ENCODE measurements at regions not wholly inside any gene's neighbourhood (a gene's known extent, or its start where the extent isn't known, plus 50 kb on each side); places are given as distances from the start of the nearest gene placed in this dataset.

GRCh38 chr12:3336606-3337311 lies 154.2 kb upstream of the PRMT8 start:
- no peaks in the 10 kb centered on the region for H3K36me3 ChIP-seq
- H3K27ac ChIP-seq, result no peak overlapping the region; the same call in 1 of the 2 replicates
- H3K27me3 ChIP-seq (replicated peaks), result peaks cover 6% of the 10 kb centered on the region; the same call in 1 of the 2 replicates
- H3K4me3 ChIP-seq, result no peak overlapping the region
- H3K4me1 ChIP-seq (replicated peaks), result peaks cover 18% of the 10 kb centered on the region
- DNase-seq (ENCODE audit: low read depth in 1 of 2, low spot score in 2 of 2), result peak; percentile 81 to 85
- H3K9me3 ChIP-seq (replicated peaks), result no peaks in the 10 kb centered on the region

DNA sequence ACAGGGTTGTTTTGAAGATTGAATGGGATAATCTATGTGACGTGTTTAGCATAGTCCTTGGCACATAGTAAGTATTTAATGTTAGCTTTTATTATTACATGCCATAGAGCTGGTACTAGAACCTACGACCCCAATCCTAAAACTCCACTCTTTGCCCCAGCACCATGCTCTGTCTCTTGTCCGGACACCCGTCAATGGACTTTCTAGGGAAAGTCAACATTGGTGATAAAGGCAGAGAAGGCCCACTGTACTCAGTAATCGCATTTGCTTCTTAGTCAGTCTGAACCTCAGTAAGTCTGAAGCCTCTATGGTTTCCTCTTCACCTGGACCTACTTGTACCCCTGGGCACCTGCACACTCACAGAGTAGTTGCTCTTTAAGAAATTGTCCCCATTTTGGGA lies 153.1 kb upstream of the PRMT8 start:
- no peak for DNase-seq (ENCODE audit: low read depth in 1 of 2, low spot score in 2 of 2)
- no peaks in the 10 kb centered on the region for H3K9me3 ChIP-seq (replicated peaks)
- H3K36me3 ChIP-seq, result no peaks in the 10 kb centered on the region
- peaks cover 18% of the 10 kb centered on the region for H3K4me1 ChIP-seq (replicated peaks)
- H3K27ac ChIP-seq, result no peak overlapping the region
- peaks cover 12% of the 10 kb centered on the region for H3K27me3 ChIP-seq (replicated peaks)
- no peak overlapping the region for H3K4me3 ChIP-seq

GRCh38 chr12:3339221-3339620 lies 151.8 kb upstream of the PRMT8 start:
- H3K36me3 ChIP-seq, result no peaks in the 10 kb centered on the region
- no peaks in the 10 kb centered on the region for H3K9me3 ChIP-seq (replicated peaks)
- peaks cover 12% of the 10 kb centered on the region for H3K27me3 ChIP-seq (replicated peaks)
- no peak overlapping the region for H3K4me3 ChIP-seq
- H3K4me1 ChIP-seq (replicated peaks), result peaks cover 18% of the 10 kb centered on the region
- DNase-seq (ENCODE audit: low read depth in 1 of 2, low spot score in 2 of 2), result no peak
- H3K27ac ChIP-seq, result no peak overlapping the region

DNA sequence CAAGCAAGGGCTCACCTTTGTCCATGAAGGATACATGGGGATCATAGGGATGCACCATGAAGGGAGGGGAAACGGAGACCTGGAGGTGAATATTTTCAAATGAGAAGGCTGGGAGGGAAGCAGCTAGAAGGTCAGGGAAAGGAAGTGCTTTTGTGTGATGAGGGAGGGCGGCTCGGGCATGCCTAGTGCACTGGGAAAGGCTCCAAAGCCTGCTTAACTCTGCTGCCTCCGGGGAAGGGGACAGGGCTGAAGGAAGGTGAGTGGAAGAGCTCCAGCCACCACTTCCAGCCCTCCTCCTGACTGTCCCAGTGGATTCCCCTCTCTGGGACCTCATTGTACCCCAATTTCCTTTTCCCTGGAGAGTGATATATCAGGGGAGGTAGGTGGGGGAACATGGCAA lies 149.4 kb upstream of the PRMT8 start:
- no peak for DNase-seq (ENCODE audit: low read depth in 1 of 2, low spot score in 2 of 2)
- peaks cover 12% of the 10 kb centered on the region for H3K27me3 ChIP-seq (replicated peaks)
- H3K27ac ChIP-seq, result no peak overlapping the region
- H3K4me1 ChIP-seq (replicated peaks), result peaks cover 10% of the 10 kb centered on the region
- H3K9me3 ChIP-seq (replicated peaks), result no peaks in the 10 kb centered on the region
- H3K36me3 ChIP-seq, result no peaks in the 10 kb centered on the region
- H3K4me3 ChIP-seq, result no peak overlapping the region

DNA sequence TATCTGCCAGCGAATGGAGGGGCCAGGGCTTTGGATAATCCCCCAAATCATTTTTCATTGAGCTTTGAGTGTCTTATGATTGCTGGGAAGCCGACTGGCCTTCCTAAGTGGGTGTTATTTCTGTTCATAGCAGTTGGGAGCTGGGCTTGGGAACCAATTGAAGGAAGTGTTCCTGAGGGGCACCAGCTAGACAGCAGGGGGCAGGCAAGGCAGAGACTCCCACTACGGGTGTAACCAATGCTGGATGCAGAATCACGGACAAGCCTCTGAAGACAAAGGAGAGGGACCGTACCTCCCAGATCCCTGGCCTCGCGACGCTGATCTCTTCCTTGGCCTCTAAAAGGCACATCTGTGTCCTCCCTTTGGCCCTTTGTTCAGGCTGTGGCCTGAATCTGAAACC lies 149.0 kb upstream of the PRMT8 start:
- Histone ChIP-seq H3K36me3 (no peaks in the 10 kb centered on the region), H3K27ac (no peak overlapping the region), H3K4me3 (no peak overlapping the region), H3K27me3 (replicated peaks) (peaks cover 12% of the 10 kb centered on the region), H3K4me1 (replicated peaks) (peaks cover 7% of the 10 kb centered on the region), H3K9me3 (replicated peaks) (no peaks in the 10 kb centered on the region)
- DNase-seq (ENCODE audit: low read depth in 1 of 2, low spot score in 2 of 2), result no peak

DNA sequence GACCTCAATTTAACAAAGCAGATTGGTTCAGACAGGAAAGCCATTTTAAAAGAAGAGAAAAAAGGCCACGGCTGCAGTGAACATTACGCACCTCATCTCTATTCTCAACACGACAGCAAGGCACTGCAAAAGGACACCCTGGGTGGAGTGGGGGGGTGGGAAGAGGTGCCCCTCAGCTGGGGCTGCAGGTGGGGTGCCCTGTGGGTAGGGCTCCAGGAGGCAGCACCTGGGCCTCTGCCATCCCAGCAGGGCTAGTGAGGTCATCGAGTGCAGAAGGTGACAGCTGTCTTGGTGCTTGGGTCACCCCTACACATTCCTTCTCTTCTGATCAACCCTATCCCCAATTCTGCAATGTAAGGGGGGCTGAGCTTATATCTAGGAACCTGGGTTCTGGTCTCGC lies 142.9 kb upstream of the PRMT8 start:
- Histone ChIP-seq H3K4me1 (replicated peaks) (no peaks in the 10 kb centered on the region), H3K27ac (no peak overlapping the region), H3K4me3 (no peak overlapping the region), H3K9me3 (replicated peaks) (no peaks in the 10 kb centered on the region), H3K36me3 (no peaks in the 10 kb centered on the region), H3K27me3 (replicated peaks) (peaks cover 26% of the 10 kb centered on the region)
- no peak for DNase-seq (ENCODE audit: low read depth in 1 of 2, low spot score in 2 of 2)

DNA sequence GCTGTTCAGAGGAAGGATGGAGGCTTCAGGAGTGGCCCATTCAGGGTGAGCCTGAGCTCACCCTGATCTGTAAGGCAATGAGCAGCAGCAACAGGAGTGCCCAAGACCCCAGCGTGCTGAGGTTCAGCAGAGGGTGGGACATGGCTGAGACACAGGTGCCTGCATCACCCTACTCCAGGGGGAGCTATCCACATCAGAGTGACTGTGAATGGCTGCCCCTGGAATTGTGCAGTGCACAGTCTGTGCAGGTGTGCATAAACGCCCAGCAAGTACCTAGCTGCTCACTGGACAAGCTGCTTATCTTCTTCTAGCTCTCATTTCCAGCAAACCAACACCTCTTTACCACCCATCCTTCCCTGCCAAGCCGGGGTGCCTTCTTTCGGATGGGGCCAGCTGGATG lies 140.6 kb upstream of the PRMT8 start:
- Histone ChIP-seq H3K9me3 (replicated peaks) (no peaks in the 10 kb centered on the region), H3K4me3 (no peak overlapping the region), H3K36me3 (no peaks in the 10 kb centered on the region), H3K27ac (no peak overlapping the region), H3K4me1 (replicated peaks) (no peaks in the 10 kb centered on the region), H3K27me3 (replicated peaks) (peaks cover 38% of the 10 kb centered on the region)
- no peak for DNase-seq (ENCODE audit: low read depth in 1 of 2, low spot score in 2 of 2)

DNA sequence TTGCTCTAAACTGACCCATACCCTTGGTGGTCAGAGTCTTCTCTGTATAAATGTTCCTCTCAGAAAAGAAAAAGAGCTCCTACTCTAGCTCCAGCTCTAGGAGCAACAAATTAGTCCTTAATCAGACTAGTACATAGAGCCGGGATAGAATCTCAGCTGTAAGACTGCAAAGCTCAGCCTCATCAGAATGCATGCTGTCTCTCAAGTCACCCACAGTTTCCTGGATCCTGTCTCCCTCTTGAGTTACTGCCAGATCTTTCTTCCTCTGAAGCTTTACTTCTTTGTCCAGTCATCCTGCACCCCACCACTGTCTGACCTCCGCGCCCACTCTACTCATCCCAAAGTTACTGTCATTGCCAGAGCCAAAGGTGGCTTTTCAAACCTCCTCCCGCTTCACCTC lies 139.3 kb upstream of the PRMT8 start:
- H3K9me3 ChIP-seq (replicated peaks), result no peaks in the 10 kb centered on the region; the same call in 1 of the 2 replicates

DNA sequence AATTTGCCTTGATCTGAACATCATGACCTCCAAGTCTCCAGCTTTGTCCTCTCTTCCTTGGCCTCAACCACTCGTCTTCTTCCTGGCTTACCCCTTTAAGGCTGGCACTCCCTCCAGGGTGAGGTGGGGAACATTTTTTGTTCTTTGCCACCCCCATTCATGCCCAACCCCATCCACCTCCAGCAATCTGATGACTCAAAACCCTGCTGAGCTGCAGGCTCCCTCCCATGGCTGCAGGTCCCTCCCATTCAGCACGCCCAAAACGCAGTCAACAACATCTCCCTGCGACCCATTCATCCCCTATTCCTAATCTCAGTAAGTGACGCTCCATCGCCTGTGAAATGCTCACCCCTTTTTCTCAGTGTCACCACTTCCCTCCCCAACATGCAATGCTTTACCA lies 138.8 kb upstream of the PRMT8 start:
- no peak overlapping the region for H3K4me3 ChIP-seq
- peaks cover 40% of the 10 kb centered on the region for H3K27me3 ChIP-seq (replicated peaks)
- DNase-seq (ENCODE audit: low read depth in 1 of 2, low spot score in 2 of 2), result no peak
- no peaks in the 10 kb centered on the region for H3K4me1 ChIP-seq (replicated peaks)
- no peaks in the 10 kb centered on the region for H3K36me3 ChIP-seq
- H3K27ac ChIP-seq, result no peak overlapping the region
- H3K9me3 ChIP-seq (replicated peaks), result no peaks in the 10 kb centered on the region; the same call in 1 of the 2 replicates

More for the DNA sequence above, 139.3 kb upstream of the PRMT8 start:
- Histone ChIP-seq H3K36me3 (no peaks in the 10 kb centered on the region), H3K4me3 (no peak overlapping the region), H3K27ac (no peak overlapping the region), H3K4me1 (replicated peaks) (no peaks in the 10 kb centered on the region), H3K27me3 (replicated peaks) (peaks cover 40% of the 10 kb centered on the region)
- DNase-seq (ENCODE audit: low read depth in 1 of 2, low spot score in 2 of 2), result no peak

DNA sequence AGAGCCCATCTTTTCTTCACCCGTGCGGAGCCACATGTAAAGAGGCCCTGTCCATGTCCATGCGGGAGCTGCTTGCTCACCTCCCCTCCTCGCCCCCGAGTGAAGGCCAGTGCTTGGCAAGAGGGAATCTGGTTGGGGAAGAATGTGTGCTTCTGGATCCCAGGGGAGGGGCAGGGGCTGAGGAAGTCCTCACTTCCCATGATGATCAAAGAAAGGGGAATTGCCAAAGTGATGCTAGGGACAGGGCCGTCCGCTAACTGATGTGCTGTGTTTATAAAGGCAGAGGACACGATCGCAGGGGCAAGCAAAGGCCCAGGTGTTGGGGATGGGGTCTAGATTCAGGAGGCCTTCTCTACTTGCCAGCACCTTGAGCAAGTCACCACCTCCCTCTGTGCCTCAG lies 137.4 kb upstream of the PRMT8 start:
- Histone ChIP-seq H3K4me3 (no peak overlapping the region), H3K9me3 (replicated peaks) (no peaks in the 10 kb centered on the region; the same call in 1 of the 2 replicates), H3K27me3 (replicated peaks) (peaks cover 39% of the 10 kb centered on the region), H3K4me1 (replicated peaks) (no peaks in the 10 kb centered on the region), H3K36me3 (no peaks in the 10 kb centered on the region), H3K27ac (no peak overlapping the region)
- no peak for DNase-seq (ENCODE audit: low read depth in 1 of 2, low spot score in 2 of 2)

DNA sequence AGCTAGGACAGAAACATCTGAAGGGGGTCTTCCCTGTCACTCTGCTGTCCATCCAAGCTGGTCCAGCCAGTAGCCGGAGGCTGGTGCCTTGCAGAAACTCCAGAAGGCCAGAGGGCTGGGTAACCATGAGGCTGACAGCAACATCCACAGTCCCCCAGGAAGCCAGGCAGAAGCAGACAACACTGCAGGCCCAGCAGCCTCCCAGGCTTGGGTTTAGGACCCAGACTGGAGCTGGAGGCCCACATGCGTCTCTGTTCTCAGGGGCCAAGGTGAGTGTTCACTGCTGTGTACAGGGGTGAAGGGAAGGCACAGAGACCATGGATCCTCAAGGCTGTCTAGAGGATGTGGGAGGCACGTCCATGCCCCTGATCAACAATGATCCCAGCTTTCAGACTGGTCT lies 136.4 kb upstream of the PRMT8 start:
- Histone ChIP-seq H3K27me3 (replicated peaks) (peaks cover 43% of the 10 kb centered on the region), H3K9me3 (replicated peaks) (no peaks in the 10 kb centered on the region; the same call in 1 of the 2 replicates), H3K36me3 (no peaks in the 10 kb centered on the region), H3K4me3 (no peak overlapping the region), H3K4me1 (replicated peaks) (no peaks in the 10 kb centered on the region), H3K27ac (no peak overlapping the region)
- no peak for DNase-seq (ENCODE audit: low read depth in 1 of 2, low spot score in 2 of 2)

DNA sequence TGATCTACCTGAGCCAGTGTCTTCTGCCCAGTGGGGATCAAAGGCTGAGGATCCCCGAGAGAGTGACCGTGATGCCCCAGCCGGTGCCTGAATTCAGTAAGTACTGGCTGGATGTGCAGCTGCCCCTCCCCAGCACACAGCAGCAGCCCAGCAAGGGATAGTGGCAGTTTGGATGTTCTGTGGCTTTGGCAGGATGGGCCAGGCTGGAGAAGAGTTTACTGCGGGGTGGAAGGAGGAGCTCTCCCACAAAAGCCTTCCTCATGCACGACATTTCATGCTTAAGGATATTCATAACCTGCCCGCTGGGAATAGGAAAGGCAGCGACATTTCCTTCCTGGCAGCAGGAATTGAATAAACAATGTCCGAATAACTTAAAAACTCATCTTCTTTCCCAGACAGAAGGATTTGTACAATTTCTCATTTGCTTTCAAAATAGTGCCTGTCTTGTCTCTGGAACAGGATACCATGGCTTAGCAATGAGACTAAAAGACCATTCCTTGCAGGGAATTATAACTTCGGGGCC lies 135.6 kb upstream of the PRMT8 start:
- DNase-seq (ENCODE audit: low read depth in 1 of 2, low spot score in 2 of 2), result no peak
- H3K4me3 ChIP-seq, result no peak overlapping the region
- peaks cover 43% of the 10 kb centered on the region for H3K27me3 ChIP-seq (replicated peaks)
- no peaks in the 10 kb centered on the region; the same call in 1 of the 2 replicates for H3K9me3 ChIP-seq (replicated peaks)
- no peaks in the 10 kb centered on the region for H3K36me3 ChIP-seq
- no peaks in the 10 kb centered on the region for H3K4me1 ChIP-seq (replicated peaks)
- H3K27ac ChIP-seq, result no peak overlapping the region

GRCh38 chr12:3357950-3358525 lies 133.0 kb upstream of the PRMT8 start:
- H3K4me3 ChIP-seq, result no peak overlapping the region
- H3K9me3 ChIP-seq (replicated peaks), result no peaks in the 10 kb centered on the region; the same call in 1 of the 2 replicates
- H3K27ac ChIP-seq, result no peak overlapping the region
- peaks cover 35% of the 10 kb centered on the region for H3K27me3 ChIP-seq (replicated peaks)
- DNase-seq (ENCODE audit: low read depth in 1 of 2, low spot score in 2 of 2), result no peak
- H3K36me3 ChIP-seq, result no peaks in the 10 kb centered on the region
- H3K4me1 ChIP-seq (replicated peaks), result no peaks in the 10 kb centered on the region

DNA sequence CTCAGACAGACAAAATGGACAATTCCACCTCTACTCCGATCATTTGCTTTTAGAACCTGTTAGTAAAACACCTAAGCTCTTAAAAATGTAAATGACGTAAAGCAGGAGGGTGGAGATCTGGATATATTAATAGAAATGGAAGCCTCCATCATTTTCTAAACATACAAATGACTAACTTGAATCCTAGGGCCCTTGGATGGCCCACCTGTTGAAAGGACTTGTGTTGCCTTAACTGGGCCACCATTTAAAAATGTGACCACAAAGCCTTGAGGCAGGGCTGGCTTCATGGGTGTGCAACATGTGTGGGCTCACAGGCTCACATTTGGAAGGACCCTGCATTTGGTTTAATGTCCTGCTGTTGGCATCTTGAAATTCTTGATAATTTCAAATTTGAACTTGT lies 131.5 kb upstream of the PRMT8 start:
- Histone ChIP-seq H3K4me3 (no peak overlapping the region), H3K9me3 (replicated peaks) (no peaks in the 10 kb centered on the region; the same call in 1 of the 2 replicates), H3K36me3 (no peaks in the 10 kb centered on the region), H3K27me3 (replicated peaks) (peaks cover 34% of the 10 kb centered on the region), H3K27ac (no peak overlapping the region), H3K4me1 (replicated peaks) (no peaks in the 10 kb centered on the region)
- no peak for DNase-seq (ENCODE audit: low read depth in 1 of 2, low spot score in 2 of 2)

Measured in SJSA1 (cell line).